Brain microvascular endothelial cell (primary cell): ENCODE measurements at regions not wholly inside any gene's neighbourhood (a gene's known extent, or its start where the extent isn't known, plus 50 kb on each side); places are given as distances from the start of the nearest gene placed in this dataset.

Source experiments
- DNase-seq: peaks from one replicate; pipeline ENCODE4 v3.0.0-alpha.2; 2020
- H3K27ac ChIP-seq: fragments of 250-450 bp; sonication (Bioruptor Pico); 2 replicates; pipeline ENCODE4 v1.5.1; 2020; ENCODE audit warnings: mild to moderate bottlenecking, moderate library complexity
- H3K27me3 ChIP-seq: fragments of 250-450 bp; sonication (Bioruptor Pico); replicated peaks from 2 replicates; pipeline ENCODE4 v1.5.1; 2020; ENCODE audit warnings: mild to moderate bottlenecking
- H3K36me3 ChIP-seq: fragments of 250-450 bp; sonication (Bioruptor Pico); replicated peaks from 2 replicates; pipeline ENCODE4 v1.5.1; 2020; ENCODE audit warnings: mild to moderate bottlenecking
- H3K4me3 ChIP-seq: 2 replicates; pipeline ENCODE4 v1.5.1; 2011; ENCODE audit warnings: low read depth, mild to moderate bottlenecking, control low read depth, low read length, moderate library complexity
- CTCF ChIP-seq: IDR thresholded peaks from 2 replicates; pipeline ENCODE4 v1.5.1; 2011; ENCODE audit warnings: low read depth, mild to moderate bottlenecking, moderate library complexity, low read length, control low read depth, inconsistent platforms; ENCODE audit errors: missing control alignments
- in situ Hi-C: cut with HindIII; loops from 2 replicates; pipeline ENCODE4 v1.10.0; 2017; ENCODE audit warnings: low sequenced_read_pairs, low pct_ligation_motif_present

- in situ Hi-C loops, result no loop called here
- Histone ChIP-seq H3K36me3 (no peaks in the 10 kb centered on the region), H3K27ac (no peak overlapping the region), H3K27me3 (no peaks in the 10 kb centered on the region), H3K4me3 (no peak overlapping the region)
- DNase-seq, result no peak
- no peak for TF ChIP-seq CTCF
Observed at GRCh38 chr13:53512635-53513034, 484.0 kb downstream of the OLFM4 start.

- no peak for DNase-seq
- in situ Hi-C loops, result no loop called here
- H3K27ac ChIP-seq, result no peak overlapping the region
- no peak overlapping the region for H3K4me3 ChIP-seq
- no peak for TF ChIP-seq CTCF
- no peaks in the 10 kb centered on the region for H3K27me3 ChIP-seq
- H3K36me3 ChIP-seq, result no peaks in the 10 kb centered on the region
Observed at GRCh38 chr13:53513226-53513625, 484.6 kb downstream of the OLFM4 start.

- in situ Hi-C loops, result no loop called here
- H3K27ac ChIP-seq, result no peak overlapping the region
- no peak for DNase-seq
- H3K27me3 ChIP-seq, result no peaks in the 10 kb centered on the region
- H3K36me3 ChIP-seq, result no peaks in the 10 kb centered on the region
- no peak for TF ChIP-seq CTCF
- H3K4me3 ChIP-seq, result no peak overlapping the region
Observed at GRCh38 chr13:53520132-53520531, 491.5 kb downstream of the OLFM4 start.

- Histone ChIP-seq H3K4me3 (no peak overlapping the region), H3K27ac (no peak overlapping the region), H3K36me3 (no peaks in the 10 kb centered on the region), H3K27me3 (no peaks in the 10 kb centered on the region)
- no peak for DNase-seq
- no peak for TF ChIP-seq CTCF
- in situ Hi-C loops, result no loop called here
Observed at GRCh38 chr13:53522034-53522433, 493.4 kb downstream of the OLFM4 start.

- H3K27me3 ChIP-seq, result no peaks in the 10 kb centered on the region
- in situ Hi-C loops, result no loop called here
- no peak overlapping the region for H3K27ac ChIP-seq
- no peak for DNase-seq
- no peak overlapping the region for H3K4me3 ChIP-seq
- no peak for TF ChIP-seq CTCF
- no peaks in the 10 kb centered on the region for H3K36me3 ChIP-seq
Observed at GRCh38 chr13:53537586-53537985, 509.0 kb downstream of the OLFM4 start.

- H3K4me3 ChIP-seq, result no peak overlapping the region
- TF ChIP-seq CTCF, result no peak
- H3K27me3 ChIP-seq, result no peaks in the 10 kb centered on the region
- in situ Hi-C loops, result no loop called here
- no peaks in the 10 kb centered on the region for H3K36me3 ChIP-seq
- DNase-seq, result no peak
- H3K27ac ChIP-seq, result no peak overlapping the region
Observed at GRCh38 chr13:53545340-53545941, 516.8 kb downstream of the OLFM4 start.
